HG03342 (cell line): ENCODE measurements at regions not wholly inside any gene's neighbourhood (a gene's known extent, or its start where the extent isn't known, plus 50 kb on each side); places are given as distances from the start of the nearest gene placed in this dataset.

Source experiments
- ATAC-seq: cut with Tn5 transposase; IDR thresholded peaks from one replicate; pipeline ENCODE4 v1.9.1; 2021; ENCODE audit warnings: mild to moderate bottlenecking, moderate library complexity; ENCODE audit not compliant: unreplicated experiment

DNA sequence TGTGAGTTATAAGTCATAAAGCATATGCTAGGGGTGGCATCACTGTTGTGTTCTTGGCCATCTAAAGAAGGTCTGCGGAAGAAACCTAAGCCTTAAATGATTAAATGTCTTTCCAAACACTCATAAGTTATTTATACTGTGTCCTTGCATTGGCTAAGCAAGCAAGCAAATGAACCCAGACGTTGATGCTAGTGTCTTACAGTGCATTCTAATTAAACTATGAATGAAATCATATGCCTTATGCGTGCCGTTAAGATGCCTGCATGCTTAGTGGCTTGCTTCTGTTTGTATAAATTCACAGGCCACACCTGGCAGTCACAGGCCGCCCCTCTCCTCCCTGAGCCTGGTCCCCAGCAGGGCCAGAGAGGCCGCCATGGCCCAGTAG lies 49.9 kb downstream of the RIN2 start:
- no peak for ATAC-seq

DNA sequence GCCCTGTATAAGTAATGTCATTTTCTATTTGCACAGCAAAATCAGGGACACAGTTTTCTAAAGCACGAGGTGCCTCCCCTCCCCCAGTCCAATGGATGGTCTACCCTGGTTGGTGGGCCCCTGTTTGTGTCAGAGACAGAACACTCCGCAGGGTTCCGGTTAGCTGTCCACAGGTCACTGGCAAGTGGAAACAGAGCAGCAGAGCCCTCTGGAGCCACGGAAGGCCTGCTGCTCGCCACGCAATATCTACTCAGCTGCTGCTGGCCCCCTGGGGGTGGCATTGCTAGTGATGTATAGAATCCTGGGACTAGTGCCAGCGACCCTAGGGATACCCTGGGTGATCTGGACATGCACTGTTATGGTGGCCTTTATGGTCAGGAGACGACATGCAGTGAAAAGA lies 50.4 kb downstream of the RIN2 start:
- ATAC-seq, result no peak

DNA sequence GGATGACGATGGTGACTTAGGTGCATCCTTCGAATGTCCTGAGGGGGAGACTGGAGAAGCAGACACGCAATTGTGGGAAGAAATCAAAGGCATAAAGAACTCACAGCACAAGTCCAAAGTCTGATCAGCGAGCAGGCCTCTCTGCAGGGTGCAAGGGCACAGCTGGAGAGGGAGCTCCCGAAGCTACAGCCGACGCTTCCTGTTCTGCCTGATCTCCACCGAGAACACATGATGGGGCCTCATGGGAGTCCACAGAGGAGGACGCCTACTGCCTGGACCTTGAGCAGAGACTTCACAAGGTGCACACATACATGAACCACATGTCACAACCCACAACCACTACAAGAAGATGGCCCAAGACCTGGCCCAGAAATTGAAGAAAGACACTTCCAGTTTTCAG lies 51.4 kb downstream of the RIN2 start:
- ATAC-seq, result no peak

DNA sequence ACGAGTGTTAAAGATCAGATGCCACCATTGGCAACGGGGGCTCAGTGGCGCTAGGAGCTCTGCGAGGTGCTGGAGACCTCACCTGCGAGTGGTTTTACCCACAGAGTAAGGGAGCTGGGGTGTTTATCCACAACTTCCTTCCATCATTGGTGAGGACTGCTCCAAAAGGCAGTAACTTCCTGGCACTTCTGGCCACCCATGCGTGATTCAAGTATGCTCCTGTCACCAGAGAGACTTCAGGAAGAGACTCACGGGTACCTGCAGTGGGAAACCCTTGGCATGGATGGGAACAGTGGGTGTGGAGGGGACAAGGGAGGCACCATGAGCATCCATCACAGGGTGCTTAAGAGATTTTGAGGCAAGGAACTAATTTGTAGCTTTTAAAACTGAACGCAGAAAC lies 53.2 kb downstream of the RIN2 start:
- ATAC-seq, result no peak

DNA sequence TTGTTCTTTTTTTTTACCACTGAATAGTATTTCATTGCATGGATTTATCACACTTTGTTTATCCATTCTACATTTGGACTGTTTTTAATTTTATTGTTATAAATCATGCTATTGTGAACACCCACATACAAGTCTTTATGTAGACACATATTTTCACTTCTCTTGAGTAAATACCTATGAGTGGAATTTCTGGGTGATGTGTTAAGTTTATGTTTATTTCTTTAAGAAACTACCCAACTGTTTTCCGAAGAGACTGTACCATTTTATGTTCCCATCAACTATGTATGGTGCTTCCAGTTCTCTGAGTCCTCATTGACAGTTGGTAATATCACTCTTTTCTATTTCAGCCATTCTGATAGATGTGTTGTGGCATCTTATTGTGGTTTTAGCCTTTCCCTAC lies 54.0 kb downstream of the RIN2 start:
- ATAC-seq, result no peak

DNA sequence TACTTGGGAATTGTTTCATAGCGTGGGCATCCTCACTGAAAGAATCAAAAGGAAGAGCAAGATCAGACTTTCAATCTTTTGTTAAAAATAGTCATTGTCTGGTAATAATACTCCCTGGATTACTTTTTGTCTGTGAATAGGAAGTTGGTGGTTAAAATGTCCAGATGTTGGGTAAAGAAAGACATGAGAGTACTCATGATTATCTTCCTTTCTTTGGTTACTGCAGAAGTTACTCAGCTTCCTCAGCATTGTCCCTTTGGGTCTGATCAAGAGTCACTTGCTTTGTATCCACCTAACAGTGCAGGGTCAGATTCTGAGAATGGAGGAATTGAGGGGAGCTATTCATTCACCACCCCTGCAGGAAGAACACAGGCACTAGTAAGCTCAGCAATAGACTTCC lies 54.6 kb downstream of the RIN2 start:
- no peak for ATAC-seq

DNA sequence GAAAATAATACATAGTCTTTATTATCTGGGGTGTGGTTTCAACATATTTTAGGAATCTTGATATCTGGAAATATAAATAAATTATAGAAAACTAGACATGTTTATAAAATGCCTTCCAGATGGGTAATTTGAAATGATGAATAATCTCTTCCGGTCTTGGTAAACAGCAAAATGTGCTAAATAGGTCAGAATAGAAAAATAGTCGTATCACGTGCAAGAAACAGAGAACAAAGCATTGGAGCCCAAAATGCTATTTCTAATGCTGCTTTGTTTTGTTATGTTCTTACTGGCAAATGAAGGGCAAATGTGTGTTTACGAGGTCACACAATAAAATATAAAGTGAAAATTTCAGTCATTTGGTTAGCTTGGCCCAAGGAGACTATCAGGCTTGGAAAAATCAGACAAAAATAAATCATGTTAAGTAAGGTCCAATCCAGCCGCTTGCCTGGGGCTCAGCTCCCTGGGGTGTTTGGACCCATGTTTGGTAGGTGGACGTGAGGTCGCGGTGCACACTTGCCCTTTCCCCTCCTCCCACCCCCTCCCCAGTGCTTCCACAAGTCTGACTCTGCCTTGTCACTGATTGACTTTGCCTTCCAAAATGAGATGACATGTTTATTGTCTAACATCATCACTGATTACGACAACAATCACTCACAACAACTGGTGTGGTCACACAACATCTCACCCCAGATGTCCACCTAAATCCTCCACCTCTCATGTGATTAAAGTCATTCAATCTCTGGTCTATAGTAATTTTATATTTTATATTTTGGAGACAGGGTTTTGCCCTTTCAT lies 56.0 kb downstream of the RIN2 start:
- no peak for ATAC-seq

DNA sequence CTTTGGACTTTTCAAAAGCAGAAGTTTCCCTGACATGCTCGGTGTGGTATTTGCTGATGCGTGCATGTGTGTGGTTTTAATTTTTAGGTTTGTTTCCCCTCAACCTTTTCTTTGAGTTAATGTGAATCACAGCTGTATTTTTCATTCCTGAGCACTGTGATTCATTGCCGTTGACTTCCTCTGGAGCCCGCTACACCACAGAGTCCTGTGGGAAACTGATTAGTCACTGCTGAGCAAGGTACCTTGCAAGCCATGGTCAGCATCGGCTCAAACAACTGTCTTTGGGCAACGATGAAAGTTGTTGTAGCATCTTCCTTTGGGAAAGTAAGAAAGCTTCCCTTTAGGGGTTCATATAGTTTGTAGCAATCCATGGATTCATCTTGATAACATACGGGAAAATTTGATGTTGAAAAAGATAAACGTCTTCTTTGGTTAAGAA lies 57.5 kb downstream of the RIN2 start:
- ATAC-seq, result peak; percentile 53

DNA sequence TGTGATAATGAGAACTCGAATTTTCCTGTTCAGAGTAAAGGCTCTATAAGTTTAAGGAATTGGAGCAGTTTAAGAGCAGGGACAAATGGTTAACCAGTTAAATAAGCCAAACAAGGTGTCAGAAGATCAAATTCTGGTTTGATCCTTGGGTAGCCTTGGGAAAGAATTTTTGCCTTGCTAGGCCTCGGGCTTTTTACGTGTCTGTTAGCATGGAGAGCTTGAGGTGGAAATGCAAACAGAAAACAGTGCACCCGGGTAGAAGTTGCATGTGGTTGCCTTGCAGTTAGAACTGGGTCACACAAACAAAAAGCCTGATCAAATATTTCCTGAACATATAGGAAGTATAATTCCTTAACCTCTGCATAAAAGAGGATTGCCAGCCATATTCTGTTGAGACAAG lies 58.3 kb downstream of the RIN2 start:
- ATAC-seq, result no peak

DNA sequence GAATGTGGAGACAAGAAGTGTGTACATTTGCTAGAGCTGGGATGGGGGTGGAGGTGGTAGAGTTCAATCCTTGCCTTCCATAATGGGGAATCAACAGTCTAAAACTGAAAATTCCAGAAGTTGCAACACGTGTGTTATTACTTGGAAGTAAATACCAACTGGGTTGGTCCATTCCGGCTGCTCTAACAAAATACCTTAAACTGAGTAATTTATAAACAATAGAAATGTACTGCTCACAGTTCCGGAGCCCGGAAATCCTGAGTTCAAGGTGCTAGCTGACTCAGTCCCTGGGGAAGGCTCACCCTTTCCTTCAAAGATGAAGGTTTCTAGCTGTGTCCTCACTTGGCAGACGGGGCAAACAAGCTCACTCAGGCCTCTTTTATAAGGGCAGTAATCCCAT lies 59.0 kb downstream of the RIN2 start:
- ATAC-seq, result no peak

DNA sequence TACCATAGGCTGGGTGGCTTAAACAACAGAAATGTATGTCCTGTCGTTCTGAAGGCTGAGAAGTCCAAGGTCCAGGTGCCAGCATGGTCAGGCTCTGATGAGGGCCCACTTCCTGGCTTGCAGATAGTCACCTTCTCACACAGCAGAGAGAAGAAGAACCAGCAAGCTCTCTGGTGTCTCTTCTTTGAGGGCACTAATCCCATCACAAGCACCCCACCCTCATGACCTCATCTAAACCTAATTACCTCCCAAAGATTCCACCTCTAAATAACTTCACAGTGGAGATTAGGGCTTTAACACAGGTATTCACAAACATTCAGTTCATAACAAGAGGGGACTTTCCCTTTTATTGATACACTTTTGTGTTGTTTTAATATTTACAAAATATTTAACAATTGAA lies 61.1 kb downstream of the RIN2 start:
- ATAC-seq, result no peak

DNA sequence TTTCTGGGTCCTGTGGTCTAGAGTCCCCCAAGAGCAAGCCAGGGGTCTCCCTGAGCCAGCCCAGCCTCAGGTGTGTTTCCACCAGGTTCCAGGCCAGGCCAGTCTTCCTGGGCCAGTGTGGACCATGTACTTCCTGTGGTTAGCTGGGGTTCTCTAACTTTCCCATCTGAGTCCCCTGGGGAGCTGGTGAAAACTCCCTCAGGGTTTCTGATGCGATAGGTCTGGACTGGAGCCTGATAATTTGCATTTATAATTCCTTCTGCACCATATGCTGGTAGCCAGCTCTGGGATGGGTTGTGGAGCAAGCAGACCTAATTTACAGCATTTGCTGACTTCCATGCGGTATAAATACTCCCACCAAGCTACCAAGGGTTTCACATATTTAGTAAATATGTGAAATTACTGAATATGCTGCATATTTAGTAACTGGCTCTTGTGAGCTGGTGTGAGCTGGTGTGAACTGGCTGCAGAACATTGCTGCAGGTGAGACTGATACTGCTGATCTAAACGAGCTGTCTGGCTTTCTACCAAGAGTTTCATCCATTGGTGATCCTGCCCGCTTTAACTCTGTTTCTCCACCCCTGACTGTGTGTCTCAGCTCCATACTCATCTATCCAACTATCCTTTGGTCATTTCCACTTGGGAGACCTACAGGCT lies 62.6 kb downstream of the RIN2 start:
- no peak for ATAC-seq

DNA sequence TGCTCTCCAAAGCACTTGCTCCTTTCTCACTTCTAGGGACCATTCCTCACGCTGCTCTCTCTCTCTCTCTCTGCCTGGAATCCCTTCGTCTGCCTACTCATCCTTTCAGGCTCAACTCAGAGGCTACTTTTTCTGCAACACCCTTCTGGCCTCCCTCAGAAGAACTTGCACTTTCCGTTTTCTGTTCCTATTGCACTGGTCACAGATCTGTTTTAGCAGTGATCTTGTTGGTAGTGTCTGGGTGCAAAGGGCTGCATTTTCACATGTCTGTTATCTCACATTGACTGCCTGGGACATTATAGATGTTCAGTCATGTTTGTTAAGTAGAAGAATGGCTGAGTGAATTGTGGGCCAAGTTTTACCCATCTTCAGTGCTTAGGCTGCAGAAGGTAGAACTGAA lies 63.5 kb downstream of the RIN2 start:
- ATAC-seq, result no peak

DNA sequence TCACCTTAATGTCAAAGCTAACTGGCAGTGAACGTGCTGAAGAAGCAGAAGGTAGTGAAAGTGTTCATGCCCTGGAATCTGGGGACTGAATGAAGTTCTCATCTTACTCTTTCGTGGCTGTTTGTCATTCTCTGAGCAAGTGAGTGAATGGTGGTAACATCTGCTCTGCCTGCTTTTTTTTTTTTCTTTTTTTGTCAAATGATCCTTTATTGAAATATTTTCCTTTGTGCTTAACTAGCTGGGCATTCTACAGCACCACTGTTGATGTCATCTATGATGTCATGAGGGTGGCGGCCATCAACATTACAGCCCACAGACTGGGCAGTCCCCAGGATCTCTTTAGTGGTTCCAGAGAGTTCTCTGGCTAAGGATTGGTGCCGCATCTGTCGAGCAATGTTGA lies 65.2 kb downstream of the RIN2 start:
- no peak for ATAC-seq

DNA sequence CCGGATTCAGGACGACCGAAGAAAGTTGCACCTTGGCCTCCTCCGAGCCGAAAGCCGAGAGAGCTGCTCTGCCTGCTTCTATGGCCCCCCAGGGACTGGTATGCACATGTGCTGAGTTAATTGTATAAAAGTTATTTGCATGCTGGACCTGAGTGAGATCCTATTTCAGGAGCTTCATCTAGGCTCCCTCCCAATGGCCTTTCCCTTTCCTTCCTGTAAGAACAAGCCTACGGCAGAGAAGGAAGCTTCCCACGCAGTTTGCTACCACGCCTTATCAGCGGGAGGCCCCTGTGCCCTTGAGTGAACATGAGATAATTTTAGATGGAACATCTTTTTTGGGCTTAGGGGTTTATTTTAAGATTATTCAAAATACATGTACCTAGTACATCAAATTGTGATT lies 65.9 kb downstream of the RIN2 start:
- ATAC-seq, result no peak

DNA sequence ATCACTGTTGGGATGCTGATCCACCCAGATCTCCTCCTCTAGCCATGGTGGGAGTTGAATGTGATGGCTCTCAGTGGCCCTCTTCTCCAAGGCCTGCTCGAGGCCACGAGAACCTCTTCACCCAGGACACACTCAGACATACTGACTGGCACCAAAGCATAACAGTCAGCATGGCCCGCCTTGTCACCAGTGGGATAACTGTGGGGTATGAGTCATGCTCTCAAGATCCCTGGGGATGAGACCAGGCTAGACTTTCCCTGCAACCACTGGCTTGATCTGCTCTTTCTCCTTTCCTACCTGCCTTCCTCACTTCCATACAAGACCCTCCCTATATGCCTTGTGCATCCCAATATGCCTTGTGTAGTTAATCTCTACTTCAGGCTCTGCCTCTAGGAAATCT lies 66.8 kb downstream of the RIN2 start:
- no peak for ATAC-seq

DNA sequence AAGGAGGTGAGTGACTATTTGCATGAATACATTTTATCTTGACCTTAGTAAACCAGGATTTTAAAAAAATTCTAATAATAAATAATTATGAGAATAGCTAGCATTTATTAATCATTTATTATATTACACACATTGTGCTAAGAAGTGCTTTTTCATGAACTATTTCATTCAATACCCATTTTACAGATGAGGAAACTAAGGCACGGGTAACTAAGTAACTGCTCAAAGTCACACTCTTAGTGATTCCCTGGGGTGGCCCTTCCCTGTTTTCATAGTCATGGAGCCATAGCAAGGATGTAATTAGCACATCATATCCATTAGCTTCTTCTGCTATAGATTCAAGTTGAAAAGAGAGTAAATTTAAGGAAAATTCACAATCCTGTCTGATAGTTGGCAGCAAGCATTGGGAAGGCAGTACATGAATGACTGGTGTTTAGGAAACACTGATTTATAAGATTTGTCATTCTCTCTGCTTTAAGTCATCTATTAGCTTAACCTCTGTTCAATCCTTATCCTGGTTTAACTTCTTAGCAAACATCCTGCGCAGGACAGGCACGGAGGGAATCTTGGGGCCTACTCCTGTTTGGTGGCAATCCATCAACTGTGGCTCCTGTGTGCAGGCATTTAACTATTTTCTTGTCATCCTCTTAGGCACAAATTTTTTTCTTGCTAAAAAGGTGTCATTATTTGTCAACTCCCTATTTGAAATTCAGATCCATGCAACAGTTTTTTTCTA lies 68.3 kb downstream of the RIN2 start:
- no peak for ATAC-seq

DNA sequence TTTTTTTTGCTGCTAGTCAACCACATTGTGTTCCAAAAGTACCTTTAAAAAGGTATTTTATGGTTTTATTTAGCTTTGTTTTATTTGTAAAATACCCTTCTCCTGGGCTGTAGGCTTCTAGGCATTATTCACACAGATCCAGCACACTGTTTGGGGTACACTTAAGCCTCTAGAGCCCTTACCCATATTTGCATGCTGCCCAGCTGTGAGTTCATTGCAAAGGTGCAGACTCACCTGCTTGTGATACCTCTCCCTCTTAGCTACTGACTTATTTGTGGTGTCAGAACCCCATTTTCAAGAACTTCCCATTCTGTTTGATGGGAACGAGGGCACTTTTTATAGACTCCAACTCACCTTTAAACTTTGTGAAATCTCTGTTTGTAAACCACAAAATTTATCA lies 69.8 kb downstream of the RIN2 start:
- ATAC-seq, result peak; percentile 12

DNA sequence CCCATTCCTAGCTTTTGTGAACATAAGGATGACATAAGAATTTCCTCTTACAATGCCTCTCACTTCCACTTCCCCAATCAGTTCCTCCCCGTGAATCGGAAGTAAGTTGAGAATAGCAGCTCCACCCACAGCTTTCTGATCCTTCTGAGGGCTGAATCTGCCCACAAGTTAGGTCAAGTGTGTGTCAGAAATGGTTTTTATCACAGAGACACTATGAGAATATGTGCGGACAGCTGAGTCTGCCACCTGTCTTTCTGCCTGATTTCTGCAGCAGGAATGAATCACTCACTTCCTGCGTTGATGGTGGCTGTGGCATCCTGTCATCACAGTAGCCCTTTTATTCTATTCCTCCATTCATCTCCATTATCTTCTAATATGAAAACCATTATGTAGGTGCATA lies 70.2 kb downstream of the RIN2 start:
- ATAC-seq, result peak; percentile 91

DNA sequence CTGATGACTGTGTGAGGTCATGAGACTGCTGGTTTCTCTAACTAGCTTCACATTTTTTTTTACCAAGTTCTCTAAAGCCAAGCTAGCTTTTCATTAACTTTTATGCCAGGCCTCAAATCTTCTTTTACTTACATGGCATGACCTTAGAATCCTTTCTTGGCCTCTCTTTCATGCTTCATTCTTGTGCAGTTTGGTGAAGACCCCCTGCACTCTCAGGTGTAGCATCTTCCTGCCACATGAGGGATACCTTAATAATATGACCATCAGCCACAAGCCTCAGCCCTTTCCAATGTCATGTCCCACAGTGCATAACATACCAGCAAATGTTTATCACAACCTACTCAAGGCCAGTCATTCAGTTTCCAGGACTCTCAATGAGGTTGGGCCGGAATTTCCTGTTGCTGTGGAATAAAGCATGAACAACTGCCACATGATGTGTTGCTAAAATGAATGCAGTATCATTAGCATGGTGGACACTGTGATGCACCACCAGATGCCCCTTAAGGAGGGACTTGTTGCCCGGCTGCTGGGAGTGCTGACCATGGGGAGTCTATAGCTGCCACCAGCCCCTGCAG lies 72.2 kb downstream of the RIN2 start:
- no peak for ATAC-seq

DNA sequence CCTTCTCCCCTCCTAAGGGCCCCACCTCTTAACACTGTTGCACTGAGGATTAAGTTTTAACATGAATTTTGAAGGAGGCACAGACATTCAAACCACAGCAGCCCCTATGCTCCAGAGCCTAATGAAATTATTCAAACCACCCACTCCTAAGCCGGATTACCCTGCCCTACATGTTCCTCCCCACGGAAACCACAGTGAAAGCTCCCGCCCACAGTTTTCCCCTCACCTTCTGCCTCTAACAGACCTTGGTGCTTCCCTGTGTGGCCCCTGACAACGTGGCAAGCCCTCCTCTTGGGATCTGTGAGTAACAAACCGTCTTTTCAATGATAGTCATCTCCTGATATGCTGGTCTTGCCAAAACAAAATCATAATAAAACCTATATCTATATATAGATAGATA lies 74.8 kb downstream of the RIN2 start:
- no peak for ATAC-seq

DNA sequence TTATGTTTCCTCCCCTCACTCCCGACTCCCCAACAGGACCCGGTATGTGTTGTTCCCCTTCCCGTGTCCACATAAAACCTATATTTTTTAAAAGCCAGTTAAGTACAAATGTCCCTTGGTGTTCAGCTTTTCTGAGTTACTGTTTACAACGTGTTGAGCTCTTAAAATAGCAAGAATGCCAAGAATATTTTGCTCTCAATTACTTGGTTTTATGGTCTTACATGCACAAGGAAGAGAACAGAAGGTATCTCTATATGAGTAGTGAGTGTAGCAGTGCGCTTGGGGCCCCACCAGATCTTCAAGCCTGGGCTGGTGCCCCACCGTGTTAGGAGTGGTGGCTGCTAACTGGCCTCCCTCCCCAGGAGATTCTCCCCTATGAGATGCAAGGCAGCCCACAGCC lies 75.3 kb downstream of the RIN2 start:
- no peak for ATAC-seq
